ENCODE measurements at regions not wholly inside any gene's neighbourhood (a gene's known extent, or its start where the extent isn't known, plus 50 kb on each side); places are given as distances from the start of the nearest gene placed in this dataset.

- no peaks in the 10 kb centered on the region for H3K36me3 Mint-ChIP-seq
- intact Hi-C loops (cut with micrococcal nuclease): no loop called here
- H3K9me3 Mint-ChIP-seq: no peaks in the 10 kb centered on the region
- H3K27me3 Mint-ChIP-seq: peaks cover 24% of the 10 kb centered on the region
- H3K4me3 Mint-ChIP-seq: no peak overlapping the region
- H3K4me1 Mint-ChIP-seq (ENCODE audit: low read depth): no peaks in the 10 kb centered on the region
- H3K27ac Mint-ChIP-seq: no peak overlapping the region
- ChIA-PET POLR2A (no interaction called here), CTCF (no interaction called here)
- DNase-seq: no peak
Measured at GRCh38 chr16:86765389-86766026, 187.2 kb downstream of the FOXL1 start.

GRCh38 chr16:86766700-86767099, 188.4 kb downstream of the FOXL1 start:
- ChIA-PET CTCF (no interaction called here), POLR2A (no interaction called here)
- intact Hi-C loops (cut with micrococcal nuclease): no loop called here
- H3K36me3 Mint-ChIP-seq: no peaks in the 10 kb centered on the region
- H3K27ac Mint-ChIP-seq: no peak overlapping the region
- H3K4me3 Mint-ChIP-seq: no peak overlapping the region
- H3K9me3 Mint-ChIP-seq: no peaks in the 10 kb centered on the region
- DNase-seq: no peak
- no peaks in the 10 kb centered on the region for H3K4me1 Mint-ChIP-seq (ENCODE audit: low read depth)
- peaks cover 22% of the 10 kb centered on the region for H3K27me3 Mint-ChIP-seq

GRCh38 chr16:86768228-86768791, 190.0 kb downstream of the FOXL1 start:
- Mint-ChIP-seq H3K27ac (no peak overlapping the region), H3K27me3 (peaks cover 15% of the 10 kb centered on the region), H3K9me3 (no peaks in the 10 kb centered on the region), H3K4me1 (ENCODE audit: low read depth) (no peaks in the 10 kb centered on the region), H3K4me3 (no peak overlapping the region), H3K36me3 (no peaks in the 10 kb centered on the region)
- CTCF ChIA-PET: no interaction called here
- POLR2A ChIA-PET: no interaction called here
- intact Hi-C loops (cut with micrococcal nuclease): no loop called here
- DNase-seq: no peak

- CTCF ChIA-PET: no interaction called here
- H3K27ac Mint-ChIP-seq: no peak overlapping the region
Measured at GRCh38 chr16:86768999-86769398, 190.7 kb downstream of the FOXL1 start.

GRCh38 chr16:86771506-86772460, 193.4 kb downstream of the FOXL1 start:
- peaks cover 16% of the 10 kb centered on the region for H3K27me3 Mint-ChIP-seq
- ChIA-PET CTCF (interaction anchor here (0.8 kb wide), 1 partner anchor 291 kb away, joined by 3 read pairs; no protein-coding TSS in a partner anchor), POLR2A (no interaction called here)
- no peak overlapping the region for H3K27ac Mint-ChIP-seq
- H3K9me3 Mint-ChIP-seq: no peaks in the 10 kb centered on the region
- H3K4me1 Mint-ChIP-seq (ENCODE audit: low read depth): no peaks in the 10 kb centered on the region
- DNase-seq: no peak
- intact Hi-C loops (cut with micrococcal nuclease): no loop called here
- no peaks in the 10 kb centered on the region for H3K36me3 Mint-ChIP-seq
- no peak overlapping the region for H3K4me3 Mint-ChIP-seq

More at GRCh38 chr16:86768999-86769398, 190.7 kb downstream of the FOXL1 start:
- H3K36me3 Mint-ChIP-seq: no peaks in the 10 kb centered on the region
- H3K4me3 Mint-ChIP-seq: no peak overlapping the region
- intact Hi-C loops (cut with micrococcal nuclease): no loop called here
- H3K27me3 Mint-ChIP-seq: peaks cover 16% of the 10 kb centered on the region
- no peak for DNase-seq
- H3K4me1 Mint-ChIP-seq (ENCODE audit: low read depth): no peaks in the 10 kb centered on the region
- H3K9me3 Mint-ChIP-seq: no peaks in the 10 kb centered on the region
- POLR2A ChIA-PET: no interaction called here

GRCh38 chr16:86772671-86773353, 194.5 kb downstream of the FOXL1 start:
- no peak overlapping the region for H3K4me3 Mint-ChIP-seq
- H3K4me1 Mint-ChIP-seq (ENCODE audit: low read depth): no peaks in the 10 kb centered on the region
- CTCF ChIA-PET: no interaction called here
- H3K36me3 Mint-ChIP-seq: no peaks in the 10 kb centered on the region
- intact Hi-C loops (cut with micrococcal nuclease): no loop called here
- peaks cover 16% of the 10 kb centered on the region for H3K27me3 Mint-ChIP-seq
- no peaks in the 10 kb centered on the region for H3K9me3 Mint-ChIP-seq
- H3K27ac Mint-ChIP-seq: no peak overlapping the region
- no peak for DNase-seq
- POLR2A ChIA-PET: no interaction called here

- Mint-ChIP-seq H3K27ac (no peak overlapping the region), H3K36me3 (no peaks in the 10 kb centered on the region), H3K27me3 (peaks cover 13% of the 10 kb centered on the region), H3K4me3 (no peak overlapping the region), H3K9me3 (no peaks in the 10 kb centered on the region), H3K4me1 (ENCODE audit: low read depth) (no peaks in the 10 kb centered on the region)
- CTCF ChIA-PET: no interaction called here
- no peak for DNase-seq
- intact Hi-C loops (cut with micrococcal nuclease): no loop called here
- POLR2A ChIA-PET: no interaction called here
Measured at GRCh38 chr16:86773354-86773715, 195.0 kb downstream of the FOXL1 start.

GRCh38 chr16:86774931-86775330, 196.6 kb downstream of the FOXL1 start:
- no peak for DNase-seq
- peaks cover 8% of the 10 kb centered on the region for H3K27me3 Mint-ChIP-seq
- no peaks in the 10 kb centered on the region for H3K4me1 Mint-ChIP-seq (ENCODE audit: low read depth)
- no peaks in the 10 kb centered on the region for H3K9me3 Mint-ChIP-seq
- CTCF ChIA-PET: no interaction called here
- H3K27ac Mint-ChIP-seq: no peak overlapping the region
- POLR2A ChIA-PET: no interaction called here
- H3K4me3 Mint-ChIP-seq: no peak overlapping the region
- no peaks in the 10 kb centered on the region for H3K36me3 Mint-ChIP-seq
- intact Hi-C loops (cut with micrococcal nuclease): no loop called here

GRCh38 chr16:86775511-86775921, 197.2 kb downstream of the FOXL1 start:
- Mint-ChIP-seq H3K27ac (no peak overlapping the region), H3K36me3 (no peaks in the 10 kb centered on the region), H3K9me3 (no peaks in the 10 kb centered on the region), H3K4me1 (ENCODE audit: low read depth) (no peaks in the 10 kb centered on the region), H3K27me3 (peaks cover 8% of the 10 kb centered on the region), H3K4me3 (no peak overlapping the region)
- intact Hi-C loops (cut with micrococcal nuclease): no loop called here
- no peak for DNase-seq
- CTCF ChIA-PET: no interaction called here
- POLR2A ChIA-PET: no interaction called here

GRCh38 chr16:86777381-86777946, 199.1 kb downstream of the FOXL1 start:
- no peak for DNase-seq
- Mint-ChIP-seq H3K27ac (no peak overlapping the region), H3K36me3 (no peaks in the 10 kb centered on the region), H3K4me1 (ENCODE audit: low read depth) (no peaks in the 10 kb centered on the region), H3K4me3 (no peak overlapping the region), H3K27me3 (peaks cover 9% of the 10 kb centered on the region), H3K9me3 (no peaks in the 10 kb centered on the region)
- intact Hi-C loops (cut with micrococcal nuclease): no loop called here
- ChIA-PET CTCF (no interaction called here), POLR2A (no interaction called here)

GRCh38 chr16:86778108-86778745, 199.9 kb downstream of the FOXL1 start:
- Mint-ChIP-seq H3K27me3 (peaks cover 9% of the 10 kb centered on the region), H3K36me3 (no peaks in the 10 kb centered on the region), H3K9me3 (no peaks in the 10 kb centered on the region), H3K4me1 (ENCODE audit: low read depth) (no peaks in the 10 kb centered on the region), H3K4me3 (no peak overlapping the region), H3K27ac (no peak overlapping the region)
- ChIA-PET POLR2A (no interaction called here), CTCF (no interaction called here)
- intact Hi-C loops (cut with micrococcal nuclease): no loop called here
- DNase-seq: no peak

GRCh38 chr16:86778978-86779377, 200.6 kb downstream of the FOXL1 start:
- intact Hi-C loops (cut with micrococcal nuclease): no loop called here
- H3K4me1 Mint-ChIP-seq (ENCODE audit: low read depth): no peaks in the 10 kb centered on the region
- CTCF ChIA-PET: no interaction called here
- H3K4me3 Mint-ChIP-seq: no peak overlapping the region
- POLR2A ChIA-PET: no interaction called here
- no peak overlapping the region for H3K27ac Mint-ChIP-seq
- no peaks in the 10 kb centered on the region for H3K36me3 Mint-ChIP-seq
- DNase-seq: no peak
- H3K9me3 Mint-ChIP-seq: no peaks in the 10 kb centered on the region
- H3K27me3 Mint-ChIP-seq: peaks cover 6% of the 10 kb centered on the region
